Stimulated activated CD8-positive, alpha-beta memory T cell treated with anti-CD3 and anti-CD28 coated beads, Interleukin-4, amount 100 ng/mL, for 48 hours (primary cell): ENCODE measurements at regions not wholly inside any gene's neighbourhood (a gene's known extent, or its start where the extent isn't known, plus 50 kb on each side); places are given as distances from the start of the nearest gene placed in this dataset.
"Not testable (repeated sequence)": the region's sequence is repeated elsewhere in the genome, so short reads cannot be mapped to it uniquely, and the experiment has no call there.

Experiments used
- DNase-seq: peaks from one replicate; pipeline ENCODE4 v3.0.0-alpha.2; 2020

DNA sequence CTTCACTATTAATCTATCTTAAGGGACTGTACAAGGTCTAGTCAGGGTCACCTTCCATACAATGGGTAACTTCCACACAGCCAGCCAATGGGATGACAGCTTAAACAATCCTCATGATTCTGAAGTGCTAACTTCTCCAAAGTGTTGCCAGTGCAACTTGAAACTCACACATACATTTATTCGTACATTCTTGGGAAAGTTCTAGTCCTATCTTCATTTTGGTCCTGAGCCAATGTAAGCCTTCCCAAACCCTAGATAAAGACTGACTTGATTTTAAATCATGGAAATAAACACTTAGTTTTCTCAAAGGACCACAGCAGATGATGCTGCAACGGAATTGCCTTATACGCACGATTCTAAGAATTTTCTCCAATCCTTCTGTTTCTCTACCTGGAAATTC, 117.5 kb upstream of the COL1A2 start:
- DNase-seq = no peak

DNA sequence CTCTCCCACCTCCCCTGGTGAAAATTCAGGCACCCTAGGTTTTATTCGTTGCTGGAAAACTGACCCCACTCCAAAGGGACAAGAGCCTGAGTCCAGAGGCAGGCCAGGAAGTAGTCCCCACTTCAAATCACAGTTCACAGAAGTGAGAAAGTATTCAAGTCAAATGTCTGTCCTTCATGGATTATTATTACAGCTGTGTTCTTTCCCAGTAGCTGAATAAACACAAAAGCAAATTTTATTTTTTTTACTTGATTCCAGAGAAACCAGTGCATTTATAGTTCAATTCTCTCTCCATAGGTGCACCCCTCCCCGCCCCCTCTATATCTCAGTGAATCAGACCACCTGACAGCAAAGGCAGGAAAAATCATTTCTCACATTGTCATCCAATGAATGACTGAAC, 113.8 kb upstream of the COL1A2 start:
- no peak for DNase-seq

DNA sequence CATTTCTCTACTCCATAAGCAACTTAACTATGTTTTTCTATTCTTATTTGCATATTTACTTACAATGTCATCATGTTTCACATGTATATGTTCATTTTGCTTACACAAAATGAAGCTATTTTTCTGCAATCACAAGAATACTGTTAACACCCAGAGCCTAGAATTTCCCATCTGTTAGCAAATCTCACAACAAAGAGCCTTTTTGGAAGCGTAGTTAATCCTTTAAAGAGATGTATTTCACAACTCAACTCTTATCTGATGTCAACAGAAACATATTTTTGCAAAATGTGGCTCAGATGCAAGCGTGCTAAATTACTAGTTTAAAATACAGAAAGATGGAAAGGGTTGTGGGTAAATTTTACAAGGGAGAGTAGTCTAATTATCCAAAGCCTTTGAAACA, 110.6 kb upstream of the COL1A2 start:
- DNase-seq = no peak

DNA sequence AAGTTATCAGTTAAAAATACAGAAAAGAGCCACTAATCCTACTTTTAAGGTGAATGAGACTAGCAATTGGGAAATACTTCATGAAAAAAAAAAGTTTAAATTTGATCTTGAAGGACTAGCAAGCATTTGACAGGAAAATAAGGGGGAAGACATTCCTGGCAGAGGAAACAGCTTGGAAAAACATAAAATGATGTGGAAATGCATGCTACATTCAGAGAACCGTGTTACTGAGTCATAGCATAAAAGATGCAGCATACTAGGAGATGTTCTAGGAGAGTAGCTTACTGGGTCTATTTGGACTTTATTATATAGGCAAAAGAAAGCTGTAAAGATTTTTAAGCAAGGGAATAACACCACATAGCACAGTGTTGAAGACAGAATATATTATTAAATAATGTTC, 108.6 kb upstream of the COL1A2 start:
- no peak for DNase-seq

DNA sequence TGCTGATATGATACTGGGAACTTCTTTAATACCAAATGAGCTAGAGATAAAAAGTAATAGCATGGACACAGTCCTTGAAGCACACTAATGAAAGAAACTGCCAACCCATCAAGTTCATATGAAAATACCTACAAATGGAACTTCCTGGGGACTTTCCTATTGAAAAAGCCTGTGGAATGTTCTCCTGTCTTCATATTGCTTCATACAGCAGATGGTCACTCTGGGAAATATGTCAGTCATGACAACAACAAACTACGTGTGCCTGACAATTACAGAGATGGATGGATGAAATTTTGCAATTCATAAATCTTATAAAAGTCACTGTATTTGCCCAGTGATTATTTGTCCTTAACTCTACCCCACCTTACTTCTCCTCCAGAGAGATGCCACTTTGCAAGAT, 106.6 kb upstream of the COL1A2 start:
- DNase-seq = no peak

DNA sequence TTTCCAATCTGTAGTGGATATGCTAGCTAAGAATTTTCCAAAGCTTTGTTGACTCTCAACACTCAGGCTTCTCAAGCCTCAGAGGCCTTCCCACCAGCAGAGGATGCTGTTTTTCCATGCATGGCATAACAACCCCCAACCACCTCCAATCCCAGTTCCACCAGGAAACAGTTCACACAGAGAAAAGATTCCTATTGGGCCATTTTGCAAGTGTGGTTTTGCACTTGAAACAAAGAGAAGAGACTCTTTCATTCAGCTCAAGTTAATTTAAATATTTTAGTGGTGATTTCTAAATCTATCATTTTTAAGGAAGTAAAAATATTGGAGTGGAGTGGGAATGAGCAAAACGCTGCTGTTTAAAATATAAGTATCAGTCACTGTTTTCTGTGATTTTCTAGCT, 105.6 kb upstream of the COL1A2 start:
- no peak for DNase-seq

DNA sequence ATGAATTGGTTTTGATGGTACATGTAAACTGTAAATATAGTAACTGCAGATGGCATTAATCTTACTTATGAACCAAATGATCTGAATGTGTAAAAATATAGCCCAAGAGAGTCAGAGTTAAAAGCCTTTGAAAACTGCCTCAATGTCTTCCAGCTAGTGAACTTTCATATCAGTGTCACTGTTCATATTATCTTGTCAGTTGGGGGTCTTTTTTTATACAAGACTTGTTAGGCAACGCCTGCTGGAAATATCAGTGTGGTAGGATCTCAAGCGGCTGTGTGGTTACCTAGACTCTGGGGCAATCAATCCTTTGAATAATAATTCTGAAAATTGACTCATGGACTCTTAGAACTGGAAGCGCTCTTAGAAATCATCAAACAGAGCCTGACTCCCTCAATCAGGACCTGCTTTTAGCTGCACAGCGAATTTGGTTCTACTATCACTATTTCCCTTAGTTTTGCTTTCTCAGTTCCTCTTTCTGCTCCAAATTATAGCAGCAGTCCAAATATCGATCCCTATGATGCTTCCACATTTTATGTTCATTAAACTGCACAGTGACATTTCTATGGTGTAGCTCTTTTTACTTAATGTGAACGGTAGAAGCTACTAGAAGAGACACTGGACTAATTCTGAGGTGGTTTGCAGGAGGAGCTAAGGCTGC, 100.1 kb upstream of the COL1A2 start:
- no peak for DNase-seq

DNA sequence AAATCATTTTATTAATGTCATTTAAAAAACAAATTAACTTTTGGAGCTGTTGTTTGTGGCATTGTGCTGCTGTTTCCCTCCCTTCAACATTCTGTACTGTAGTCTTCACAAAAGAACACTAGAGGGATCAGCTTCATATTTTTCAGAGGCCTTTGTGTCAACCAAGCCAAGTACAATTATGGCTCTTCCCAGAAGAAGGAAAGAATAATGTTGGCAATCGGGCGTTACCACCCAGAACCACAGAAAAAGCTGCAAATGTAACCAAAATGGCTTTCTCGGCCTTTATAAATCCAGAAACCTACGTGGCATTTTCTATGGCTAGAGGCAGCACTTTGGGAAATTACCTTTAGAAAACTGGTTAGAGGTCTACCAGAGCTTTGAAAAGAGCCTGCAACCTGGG, 98.8 kb upstream of the COL1A2 start:
- DNase-seq = no peak

DNA sequence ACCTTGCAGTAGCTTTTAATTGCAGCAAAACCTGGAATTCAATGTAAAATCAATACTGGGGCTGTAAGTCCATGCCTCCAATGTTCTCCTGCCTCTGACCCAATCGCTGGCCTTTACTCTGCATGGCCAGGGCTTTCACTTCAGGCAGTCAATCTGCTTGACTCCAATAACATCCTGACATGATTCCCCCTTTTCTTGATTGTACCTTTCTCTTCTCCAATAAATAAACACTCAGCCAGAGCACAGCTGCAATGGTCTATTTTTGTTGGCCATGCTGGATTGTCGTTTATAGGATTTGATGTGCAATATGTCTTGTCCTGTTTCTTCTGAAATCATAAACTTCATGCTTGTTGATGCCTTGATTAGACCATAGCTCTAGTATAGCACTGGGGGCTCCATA, 97.8 kb upstream of the COL1A2 start:
- no peak for DNase-seq

DNA sequence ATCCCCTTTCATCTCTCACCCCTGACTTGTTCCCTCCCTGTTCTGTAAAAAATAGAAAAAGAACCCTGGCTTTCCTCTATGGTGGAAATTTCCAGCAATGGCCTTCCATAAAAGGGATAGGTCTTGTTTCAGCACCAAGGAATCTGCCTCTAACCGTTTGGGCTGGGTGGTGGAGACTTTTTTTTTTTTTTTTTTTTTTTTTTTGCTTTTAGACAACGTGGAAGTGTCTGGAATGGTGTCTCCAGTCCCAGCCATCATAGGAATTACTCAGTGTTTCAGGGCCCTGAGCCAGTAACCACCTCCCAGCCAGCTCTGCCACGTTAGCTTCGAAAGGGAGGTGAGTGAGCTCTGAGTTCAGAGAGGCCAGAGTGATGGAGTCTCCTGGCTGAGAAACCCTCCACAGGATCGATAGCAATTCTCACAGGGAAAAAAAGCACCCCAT, 97.3 kb upstream of the COL1A2 start:
- DNase-seq = no peak

DNA sequence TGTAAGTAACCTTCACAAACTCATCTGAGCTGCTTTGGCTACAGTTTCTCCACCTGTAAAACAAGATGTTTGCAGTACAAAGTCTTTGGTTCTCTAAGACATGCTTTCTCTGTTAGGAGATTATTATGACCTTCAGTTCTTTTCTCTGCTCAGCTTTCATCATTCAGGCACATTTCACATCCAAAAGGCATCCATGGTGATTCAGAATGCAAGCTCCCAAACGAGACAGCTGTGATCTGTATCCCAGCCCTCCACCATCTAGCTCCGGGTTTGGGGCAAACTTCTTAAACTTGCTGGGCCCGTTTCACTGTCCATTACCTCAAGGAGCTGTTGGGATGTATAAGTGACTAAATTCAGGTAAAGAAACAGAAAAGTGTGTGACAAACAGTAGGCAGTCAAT, 95.8 kb upstream of the COL1A2 start:
- no peak for DNase-seq

DNA sequence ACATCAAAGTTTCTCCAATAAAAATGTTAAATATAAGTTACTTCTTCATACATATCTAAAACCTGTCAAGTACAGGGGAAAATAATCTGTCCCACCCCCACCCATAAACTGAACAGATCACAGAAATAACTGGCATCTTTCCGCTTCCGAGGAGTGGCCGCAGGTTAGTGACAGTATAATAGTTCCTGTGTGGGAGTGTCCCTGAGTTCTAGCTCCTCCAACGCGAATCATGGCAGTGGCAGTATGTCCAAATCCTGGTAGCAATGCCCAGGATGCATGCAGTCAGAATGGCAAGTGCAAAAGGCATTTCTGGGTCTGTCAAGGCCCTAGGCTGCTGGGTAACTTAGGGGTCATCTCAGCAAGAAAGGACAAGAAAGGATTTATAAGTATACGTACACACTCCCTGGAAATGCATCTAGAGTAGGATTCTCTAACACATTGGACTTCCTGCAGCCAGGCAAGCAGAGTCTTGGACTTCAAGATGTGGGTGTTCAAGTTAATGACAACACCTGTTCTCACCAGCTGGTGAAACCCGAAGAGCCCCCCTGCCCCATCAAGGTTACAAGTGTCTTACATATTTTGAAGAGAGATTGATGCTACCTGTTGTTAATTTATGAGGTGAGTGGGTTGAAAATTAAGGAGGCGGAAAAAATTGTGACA, 94.4 kb upstream of the COL1A2 start:
- no peak for DNase-seq

DNA sequence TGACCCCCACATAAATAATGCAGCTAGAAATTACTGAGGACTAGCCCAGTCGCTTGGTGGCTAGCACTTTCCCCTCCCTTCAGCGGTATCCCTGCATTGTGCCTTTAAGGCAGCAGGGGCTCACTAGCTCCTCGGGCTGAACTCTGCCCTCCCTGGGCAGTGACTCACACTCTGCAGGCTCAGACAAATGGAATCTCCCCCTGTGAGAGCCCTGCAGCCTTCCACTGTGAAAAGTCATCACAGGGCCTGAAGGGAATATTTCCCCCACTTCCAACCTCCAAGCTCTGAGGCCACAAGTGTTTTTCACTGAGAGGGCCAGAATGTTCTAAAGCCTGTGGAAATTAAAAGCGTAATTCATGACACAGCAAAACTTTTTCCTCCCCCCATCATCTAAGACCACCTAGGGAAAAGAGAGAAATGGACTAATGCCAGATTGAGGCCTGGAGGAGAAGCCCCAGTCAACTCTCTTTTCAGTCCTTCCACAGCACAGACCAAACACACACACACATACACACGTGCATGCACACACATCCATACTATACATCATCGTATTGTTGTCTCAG, 93.6 kb upstream of the COL1A2 start:
- no peak for DNase-seq

DNA sequence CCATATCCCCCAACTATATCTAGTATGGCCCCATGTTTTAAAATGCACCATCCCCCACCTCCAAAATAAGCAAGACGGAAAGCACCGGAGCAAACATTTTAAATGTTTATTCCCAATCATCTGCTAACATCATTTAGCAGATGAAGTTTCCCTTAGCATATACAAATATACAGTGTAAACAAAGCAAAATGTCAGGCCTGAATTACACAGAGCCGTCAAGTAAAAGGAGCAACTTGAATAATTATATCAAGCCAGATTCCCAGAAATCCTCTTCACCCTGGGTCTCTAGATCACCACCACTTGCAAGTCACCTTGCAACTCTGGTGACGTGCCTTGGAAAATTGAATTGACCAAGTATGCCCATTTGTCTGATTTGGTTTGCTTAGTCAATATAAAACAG, 91.6 kb upstream of the COL1A2 start:
- no peak for DNase-seq

DNA sequence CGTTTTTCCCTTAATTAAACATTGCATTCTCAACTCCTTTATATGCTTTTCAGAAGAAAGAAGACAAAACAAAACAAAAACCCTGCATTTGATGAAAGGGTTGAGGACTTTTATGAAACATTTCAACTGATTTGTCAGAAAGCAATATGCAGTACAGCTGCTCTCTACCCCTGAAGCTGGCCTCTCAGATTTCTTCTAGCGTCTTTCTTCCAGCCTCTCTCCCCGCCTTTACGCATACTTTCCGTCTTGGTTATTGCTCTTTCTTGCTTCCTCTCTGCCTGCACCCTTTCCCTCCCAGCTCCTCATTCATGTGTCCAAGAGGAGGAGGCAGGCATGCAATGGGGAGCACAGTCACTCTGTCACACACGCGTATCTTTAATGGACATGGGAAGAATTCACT, 91.0 kb upstream of the COL1A2 start:
- no peak for DNase-seq

DNA sequence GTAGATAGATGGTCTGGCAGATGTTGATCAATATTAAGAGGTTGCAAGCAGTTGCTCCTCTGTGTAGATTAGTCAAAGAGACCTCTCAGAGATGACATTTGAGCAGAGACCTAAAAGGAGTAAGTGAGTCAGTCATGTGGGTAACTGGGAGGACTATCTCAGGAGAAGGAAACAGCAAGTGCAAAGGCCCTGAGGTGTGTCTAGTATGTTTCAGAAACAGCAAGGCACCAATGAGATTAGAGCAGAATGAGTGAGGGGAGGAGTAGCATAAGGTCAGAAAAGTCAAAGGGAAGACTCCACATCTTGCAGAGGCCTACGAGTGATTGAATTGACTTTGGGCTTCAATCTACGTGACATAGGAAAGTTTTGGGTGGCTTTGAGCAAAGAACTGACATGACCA, 89.8 kb upstream of the COL1A2 start:
- no peak for DNase-seq

DNA sequence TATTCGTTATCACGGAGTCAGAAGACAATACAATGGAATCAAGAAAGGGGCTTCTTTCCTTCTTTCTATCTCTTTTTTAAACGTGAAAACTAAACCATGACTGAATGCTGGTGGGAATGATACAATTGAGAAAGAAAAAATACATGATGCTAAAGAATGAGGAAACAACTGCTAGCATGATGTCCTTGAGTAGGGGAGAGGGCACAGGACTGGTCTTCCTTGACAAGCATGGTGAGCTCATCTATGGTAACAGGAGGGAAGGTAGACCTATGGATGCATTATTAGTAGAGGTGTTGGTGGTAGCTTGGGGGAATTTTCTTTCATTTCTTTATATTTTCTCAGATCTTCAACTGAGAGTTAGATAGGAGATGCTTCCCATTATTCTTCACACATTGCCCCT, 88.9 kb upstream of the COL1A2 start:
- no peak for DNase-seq

DNA sequence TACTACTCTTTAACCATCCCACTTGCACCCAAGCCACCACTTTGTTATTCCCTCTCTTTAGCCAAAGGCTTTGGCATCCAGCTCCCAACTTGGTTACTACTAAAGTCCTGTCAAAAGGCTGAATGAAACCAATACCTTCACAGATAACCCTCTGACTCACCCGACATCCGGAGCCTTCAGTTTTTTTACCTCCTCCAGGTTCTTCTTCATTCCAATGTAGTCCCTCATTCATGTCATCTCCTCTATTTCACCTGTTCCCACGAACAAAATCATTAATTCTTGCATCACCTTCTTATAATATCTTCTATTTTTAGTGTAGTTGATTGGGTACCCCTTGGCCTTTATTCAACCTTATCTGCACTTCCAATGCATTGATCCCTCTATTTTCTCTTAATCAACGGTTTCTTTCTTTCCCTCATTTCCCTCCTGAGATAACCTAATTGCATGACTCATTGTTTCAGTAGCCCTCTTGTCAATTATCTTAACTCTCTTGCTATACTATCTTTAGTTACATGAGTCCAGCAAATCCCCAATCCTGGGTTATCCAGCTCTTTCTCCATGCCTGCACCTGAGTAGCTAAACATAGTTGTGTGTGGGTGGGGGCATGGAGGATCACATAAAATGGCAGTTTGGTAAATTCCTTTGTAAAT, 87.2 kb upstream of the COL1A2 start:
- no peak for DNase-seq

DNA sequence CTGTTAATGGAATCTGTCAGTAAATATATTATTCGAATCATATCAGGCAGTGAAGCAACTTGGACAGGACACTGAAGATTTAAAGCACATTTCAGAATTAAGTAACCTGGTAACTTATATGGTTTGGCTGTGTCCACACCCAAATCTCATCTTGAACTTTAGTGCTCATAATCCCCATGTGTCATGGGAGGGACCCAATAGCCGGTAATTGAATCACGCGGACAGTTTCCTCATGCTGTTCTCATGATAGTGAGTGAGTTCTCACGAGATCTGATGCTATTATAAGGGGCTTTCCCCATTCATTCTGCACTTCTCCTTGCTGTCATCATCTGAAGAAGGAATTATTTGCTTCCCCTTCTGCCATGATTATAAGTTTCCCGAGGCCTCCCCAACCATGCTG, 83.2 kb upstream of the COL1A2 start:
- no peak for DNase-seq

DNA sequence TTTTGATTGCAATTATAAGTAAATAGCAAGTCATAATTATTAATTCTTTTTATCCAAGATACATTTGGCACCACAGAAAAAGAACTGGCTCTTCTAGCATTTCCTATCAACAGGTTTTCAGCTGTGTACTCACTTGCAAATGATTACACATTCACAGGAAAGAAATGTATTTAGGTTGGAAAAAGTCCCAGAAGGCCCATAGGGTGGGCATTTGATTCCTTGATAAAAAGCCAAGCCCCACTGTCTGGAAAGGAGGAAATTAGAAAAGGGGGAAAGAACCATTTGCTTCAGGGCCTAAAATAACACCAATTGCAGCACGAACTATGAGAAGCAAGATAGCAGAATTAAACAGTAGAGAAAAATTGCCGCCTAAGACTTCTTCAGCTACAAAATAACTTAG, 80.8 kb upstream of the COL1A2 start:
- DNase-seq = no peak

DNA sequence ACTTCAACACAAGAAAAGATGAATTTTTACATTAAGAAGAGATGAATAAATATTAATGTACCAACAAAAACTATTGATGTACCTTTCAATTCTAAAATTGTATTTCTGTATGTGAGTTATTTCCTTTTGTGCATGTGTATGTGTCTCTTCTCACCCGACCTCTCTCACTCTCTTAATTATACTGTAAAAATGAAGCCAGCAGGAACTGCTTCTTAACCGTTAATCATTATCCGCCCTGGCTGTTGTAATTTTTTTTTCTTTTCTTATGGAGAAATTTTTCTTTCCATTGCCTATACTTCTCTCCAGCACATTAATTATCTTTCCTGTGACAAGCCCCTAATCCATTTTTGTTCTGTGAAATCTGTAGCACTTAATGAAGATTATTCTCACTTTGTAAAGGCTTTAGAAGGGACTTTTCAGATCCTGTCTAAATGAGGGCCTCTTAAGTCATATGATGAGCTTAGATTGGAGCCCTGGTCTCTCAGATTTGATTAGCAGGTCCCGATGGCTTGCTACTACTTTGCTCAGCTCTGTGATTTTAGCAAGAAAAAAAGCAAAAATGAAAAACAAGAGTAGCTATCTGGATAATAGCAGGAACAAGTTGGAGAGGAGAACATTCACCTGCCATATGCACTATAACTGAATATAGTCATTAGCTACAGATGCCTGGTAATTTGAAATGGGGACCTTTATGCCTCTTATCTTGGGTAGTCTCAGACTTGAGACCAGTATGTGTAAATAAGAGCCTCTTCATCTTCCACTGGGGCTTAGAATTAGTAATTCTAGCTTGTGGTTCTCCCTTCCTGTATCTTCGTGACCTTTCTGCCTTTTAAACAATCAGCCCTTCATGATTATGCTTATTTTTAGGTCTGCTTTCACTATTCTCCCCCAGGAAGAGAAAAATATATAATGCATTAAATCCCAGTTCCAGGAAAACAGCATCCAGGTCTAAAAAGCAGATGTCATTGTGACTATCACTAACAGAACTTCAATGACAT, 80.0 kb upstream of the COL1A2 start:
- DNase-seq = no peak

DNA sequence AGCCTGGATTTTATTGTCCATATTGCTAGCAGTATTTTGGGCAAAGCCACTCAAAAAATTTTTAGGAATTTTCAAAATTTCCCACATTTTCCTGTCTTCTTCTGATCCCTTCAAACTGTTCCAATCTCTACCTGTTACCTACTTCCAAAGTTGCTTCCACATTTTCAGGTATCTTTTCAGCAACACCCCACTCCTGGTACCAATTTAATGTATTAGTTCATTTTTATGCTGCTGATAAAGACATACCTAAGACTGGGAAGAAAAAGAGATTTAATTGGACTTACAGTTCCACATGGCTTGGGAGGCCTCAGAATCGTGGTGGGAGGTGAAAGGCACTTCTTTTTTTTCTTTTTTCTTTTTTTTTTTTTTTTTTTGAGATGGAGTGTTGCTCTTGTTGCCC, 73.6 kb upstream of the COL1A2 start:
- not testable (repeated sequence) for DNase-seq

DNA sequence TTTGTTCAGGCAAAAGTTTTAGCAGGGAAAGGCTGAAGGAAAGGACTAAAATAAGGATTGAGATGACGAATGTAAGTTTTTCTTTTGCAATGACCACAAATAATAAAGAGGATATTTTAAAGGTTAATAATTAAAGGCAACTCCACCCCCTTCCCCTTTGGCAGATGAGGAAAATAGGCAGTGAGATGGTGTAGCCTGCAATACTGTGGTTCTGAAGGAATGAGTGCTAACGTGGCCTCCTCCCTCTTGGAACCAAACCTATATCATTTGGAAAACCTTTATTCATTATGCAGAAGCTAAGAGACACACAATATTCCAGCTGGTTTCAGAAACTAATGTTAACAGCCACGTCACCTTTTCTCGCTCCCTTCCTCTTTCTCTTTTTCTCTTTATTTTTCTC, 70.9 kb upstream of the COL1A2 start:
- no peak for DNase-seq
